ENCODE measurements at regions not wholly inside any gene's neighbourhood (a gene's known extent, or its start where the extent isn't known, plus 50 kb on each side); places are given as distances from the start of the nearest gene placed in this dataset.
"Not testable (repeated sequence)": the region's sequence is repeated elsewhere in the genome, so short reads cannot be mapped to it uniquely, and the experiment has no call there.

DNA sequence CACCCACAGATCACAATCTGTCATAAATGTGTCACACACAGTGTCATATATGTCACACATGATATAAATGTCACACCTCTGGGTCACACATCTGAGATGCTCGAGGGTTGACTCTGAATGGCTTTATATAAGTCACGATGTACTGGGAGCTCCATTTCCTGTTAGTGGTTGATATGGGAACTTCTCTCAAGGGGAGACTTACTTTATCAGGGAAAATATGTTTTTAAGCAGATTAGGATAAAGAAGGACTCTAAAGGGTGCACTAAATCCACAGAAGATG lies 83.9 kb upstream of the MEF2A start:
- DNase-seq (ENCODE audit: low read depth in 3 of 3, low spot score in 2 of 3): no peak

DNA sequence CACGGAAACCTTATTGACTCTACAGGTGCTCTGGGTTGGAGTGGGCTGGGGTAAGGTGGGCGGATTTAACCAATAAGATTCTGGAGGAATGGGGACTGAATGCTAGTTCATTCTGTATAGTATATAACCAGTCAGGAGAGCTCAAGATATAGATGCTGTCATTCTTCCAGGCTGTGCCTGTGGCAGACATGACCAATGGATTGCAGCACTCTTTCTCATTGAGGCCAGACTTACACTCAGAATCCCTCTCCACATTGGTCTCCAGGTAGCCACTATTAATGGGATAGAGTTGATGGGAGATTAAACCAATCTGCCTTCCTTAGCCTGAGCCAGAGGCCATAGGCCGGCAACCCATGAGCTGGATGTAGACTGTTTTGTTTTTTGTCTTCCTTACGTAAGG lies 82.8 kb upstream of the MEF2A start:
- DNase-seq (ENCODE audit: low read depth in 3 of 3, low spot score in 2 of 3): no peak

DNA sequence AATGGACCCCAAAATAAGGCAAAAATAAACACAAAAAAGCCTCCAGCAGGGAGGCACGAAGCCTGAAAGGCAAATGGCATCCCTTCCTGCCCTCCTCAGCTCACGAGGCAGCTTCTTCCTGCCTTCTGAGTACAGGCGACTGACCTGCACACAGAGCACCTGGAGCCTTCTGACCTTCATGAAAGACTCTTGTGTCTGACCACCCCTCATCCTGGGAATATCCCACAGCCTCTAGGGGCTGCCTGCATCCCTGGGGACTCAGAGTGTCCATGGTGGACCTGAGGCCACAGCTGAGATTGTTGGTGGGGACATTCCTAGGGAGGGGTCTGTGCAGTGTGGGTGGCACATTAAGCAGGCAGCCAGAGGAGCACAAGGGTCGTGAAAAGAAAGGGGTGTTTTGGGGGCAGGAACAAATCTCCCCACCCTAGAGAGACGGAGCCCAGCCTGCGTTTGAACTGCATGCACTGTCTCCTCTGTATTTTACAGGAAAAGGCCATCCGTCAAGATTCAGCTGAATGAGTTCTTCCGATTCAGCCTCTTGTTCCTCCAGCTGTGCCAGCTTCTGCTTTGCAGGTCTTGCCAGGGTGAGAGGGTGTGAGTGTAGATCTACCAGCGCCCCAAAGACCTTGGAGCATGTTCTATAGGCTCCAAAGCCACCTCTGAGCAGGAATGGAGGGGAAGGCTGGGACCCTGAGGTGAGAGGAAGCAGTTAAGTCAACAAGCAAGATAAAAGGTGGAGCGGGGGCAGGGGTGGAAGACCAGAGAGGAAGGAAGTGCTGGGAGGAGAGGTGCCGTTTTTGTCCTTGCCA lies 80.4 kb upstream of the MEF2A start:
- no peak for DNase-seq (ENCODE audit: low read depth in 3 of 3, low spot score in 2 of 3)

DNA sequence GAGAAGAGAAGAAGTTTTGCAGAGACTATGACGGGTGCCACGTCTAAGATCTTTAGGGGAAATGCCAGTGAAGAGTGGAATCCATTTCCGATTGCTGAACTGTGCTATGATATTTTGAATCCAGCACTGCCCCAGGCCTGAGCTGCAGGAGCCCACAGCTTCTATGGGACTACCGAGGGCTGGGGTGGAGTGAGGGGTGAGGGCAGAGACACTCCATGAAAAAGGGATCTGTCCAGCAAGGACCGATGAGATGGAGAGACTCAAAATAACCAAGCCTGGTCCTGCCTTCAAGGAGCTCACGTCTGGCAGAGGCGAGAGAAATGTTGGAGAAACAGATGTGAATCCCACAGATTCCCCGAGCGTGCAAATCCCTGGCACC lies 79.8 kb upstream of the MEF2A start:
- DNase-seq (ENCODE audit: low read depth in 3 of 3, low spot score in 2 of 3): no peak

DNA sequence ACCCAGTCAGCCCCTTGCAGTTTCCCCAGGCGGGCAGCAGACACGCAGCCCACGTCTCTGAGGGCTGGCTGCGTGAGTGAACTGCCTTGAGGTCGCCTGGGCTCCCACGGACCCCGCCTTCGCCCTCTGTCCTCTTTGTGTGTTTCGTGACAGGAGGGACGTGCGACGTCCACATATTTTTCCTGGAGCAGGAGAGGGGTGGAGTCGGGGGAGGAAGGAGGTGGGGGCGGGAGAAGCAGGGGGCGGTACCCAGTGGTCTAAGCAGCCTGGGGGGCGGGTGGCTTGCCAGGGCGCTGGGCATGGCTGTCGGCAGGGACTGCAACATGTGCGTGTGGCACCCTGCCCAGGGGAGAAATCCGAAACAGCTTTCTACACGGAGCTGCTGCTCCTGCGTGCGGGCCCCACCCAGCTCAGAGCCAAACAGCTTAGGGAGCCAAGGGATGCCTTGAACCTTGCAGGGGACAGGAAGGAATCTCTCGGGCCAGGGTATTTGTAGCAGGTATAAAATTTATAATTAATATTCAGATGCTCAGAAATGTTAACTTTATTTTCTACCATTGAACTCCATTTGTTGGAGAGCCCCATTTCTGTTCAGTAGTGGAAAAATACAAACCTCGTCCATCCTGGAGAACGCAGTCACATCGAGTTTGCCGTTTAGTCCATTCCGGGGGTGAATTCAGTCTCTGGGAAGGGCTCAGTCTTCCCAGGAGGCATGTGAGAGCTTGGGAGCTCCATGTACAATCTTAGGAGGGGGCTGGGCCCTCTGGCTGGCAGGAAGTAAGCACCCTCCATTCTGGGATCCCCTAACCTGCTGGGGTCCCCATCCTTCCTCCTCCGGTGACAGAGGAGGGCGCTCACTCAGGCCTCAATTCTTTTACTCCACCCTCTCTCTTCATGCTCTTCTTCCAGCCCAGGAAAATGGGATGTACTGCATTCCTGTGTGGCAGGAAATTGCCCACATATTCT lies 79.1 kb upstream of the MEF2A start:
- DNase-seq (ENCODE audit: low read depth in 3 of 3, low spot score in 2 of 3): no peak

GRCh38 chr15:99487337-99487730 lies 78.5 kb upstream of the MEF2A start:
- DNase-seq (ENCODE audit: low read depth in 3 of 3, low spot score in 2 of 3): no peak

DNA sequence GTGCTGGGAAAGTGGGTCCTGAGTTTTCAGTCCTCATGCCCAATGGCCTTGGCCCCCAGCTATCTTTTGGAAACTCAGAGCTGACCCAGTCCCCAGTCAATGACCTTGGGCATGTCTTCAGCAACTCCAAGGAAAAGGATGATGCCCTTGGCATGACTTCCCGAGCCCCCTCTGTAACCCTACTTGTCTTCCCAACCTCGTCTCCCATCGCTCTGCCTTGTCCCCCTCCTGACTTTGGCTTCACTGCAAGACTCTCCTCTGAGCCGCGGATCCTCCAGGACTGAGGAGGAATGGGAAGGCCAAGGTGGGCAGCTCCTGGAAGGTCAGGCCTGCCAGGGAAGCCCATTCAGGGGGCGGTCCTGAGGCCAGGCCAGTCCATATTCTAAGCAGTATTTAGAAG lies 73.5 kb upstream of the MEF2A start:
- DNase-seq (ENCODE audit: low read depth in 3 of 3, low spot score in 2 of 3): no peak

- DNase-seq (ENCODE audit: low read depth in 3 of 3, low spot score in 2 of 3): no peak
Measured at GRCh38 chr15:99492716-99493115, 73.1 kb upstream of the MEF2A start.

DNA sequence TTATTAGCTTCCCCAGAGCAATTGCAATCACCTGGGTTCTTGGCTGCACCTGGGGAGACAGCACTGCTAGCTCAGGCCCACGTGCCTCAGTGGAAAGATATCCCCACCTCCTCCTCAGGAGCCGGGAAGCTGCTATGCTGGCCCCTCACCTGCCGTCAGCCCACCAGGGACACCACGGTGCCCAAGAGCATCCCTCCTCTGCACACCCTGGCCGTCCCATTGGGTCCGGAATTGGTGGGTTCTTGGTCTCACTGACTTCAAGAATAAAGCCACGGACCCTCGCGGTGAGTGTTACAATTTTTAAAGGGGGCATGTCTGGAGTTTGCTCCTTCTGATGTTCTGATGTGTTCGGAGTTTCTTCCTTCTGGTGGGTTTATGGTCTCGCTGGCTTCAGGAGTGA lies 72.3 kb upstream of the MEF2A start:
- DNase-seq (ENCODE audit: low read depth in 3 of 3, low spot score in 2 of 3): no peak

GRCh38 chr15:99494536-99495233 lies 71.1 kb upstream of the MEF2A start:
- DNase-seq (ENCODE audit: low read depth in 3 of 3, low spot score in 2 of 3): not testable (repeated sequence)

GRCh38 chr15:99495430-99496301 lies 70.1 kb upstream of the MEF2A start:
- DNase-seq (ENCODE audit: low read depth in 3 of 3, low spot score in 2 of 3): no peak

DNA sequence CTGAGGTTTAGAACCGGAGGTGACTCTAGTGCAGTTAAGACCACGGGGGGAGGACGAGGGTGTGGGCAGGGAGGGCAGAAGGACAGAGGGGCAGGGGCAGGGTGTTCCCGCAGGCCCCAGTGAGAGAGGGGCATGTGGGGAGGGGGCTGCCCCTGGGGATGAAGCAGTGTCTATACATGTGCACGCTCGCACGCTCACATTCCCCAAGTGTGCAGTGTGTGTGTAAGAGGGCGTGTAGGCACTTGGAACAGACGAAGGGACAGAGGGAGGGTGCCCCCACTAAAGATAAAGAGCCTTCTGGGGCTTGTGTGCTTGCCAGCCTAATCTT lies 69.5 kb upstream of the MEF2A start:
- no peak for DNase-seq (ENCODE audit: low read depth in 3 of 3, low spot score in 2 of 3)

DNA sequence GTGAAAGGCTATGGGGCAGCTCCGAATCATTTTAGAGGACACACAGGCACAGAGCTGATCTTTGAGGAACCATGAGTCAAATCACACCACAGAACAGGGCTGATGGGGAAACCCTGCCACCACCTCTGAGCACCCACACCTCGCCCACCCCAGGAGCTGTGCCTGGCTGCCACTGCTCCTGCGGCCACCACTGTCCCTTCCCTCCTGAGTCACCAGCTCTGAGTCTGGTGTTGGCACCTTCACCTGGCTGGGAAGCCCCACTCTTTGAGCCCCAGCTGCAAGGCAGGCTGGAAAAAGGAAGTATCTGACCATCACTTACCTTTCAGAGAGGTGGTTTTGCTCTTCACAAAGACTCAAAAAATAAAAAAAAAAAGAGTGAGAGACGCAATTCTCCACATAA lies 63.6 kb upstream of the MEF2A start:
- DNase-seq (ENCODE audit: low read depth in 3 of 3, low spot score in 2 of 3): no peak

- no peak for DNase-seq (ENCODE audit: low read depth in 3 of 3, low spot score in 2 of 3)
Measured at GRCh38 chr15:99502661-99503060, 63.1 kb upstream of the MEF2A start.

DNA sequence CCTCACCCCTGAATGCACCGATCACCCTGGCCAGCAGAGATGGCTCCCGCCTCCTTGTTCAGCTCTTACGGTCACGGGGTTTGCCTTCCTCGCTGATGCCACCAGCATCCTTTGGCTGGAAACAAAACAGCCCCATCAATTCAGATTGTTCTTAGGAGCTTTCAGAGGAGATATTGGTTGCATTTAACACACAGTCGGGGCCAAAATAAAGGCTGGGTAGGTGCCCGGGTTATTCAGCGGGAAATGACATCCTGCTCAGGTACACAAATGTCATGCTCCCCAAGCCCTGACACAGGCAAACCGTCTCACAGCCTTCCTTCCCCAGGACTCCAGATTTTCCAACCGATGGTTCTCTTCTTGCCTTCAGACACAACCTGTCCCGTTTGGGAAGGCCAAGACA lies 62.4 kb upstream of the MEF2A start:
- DNase-seq (ENCODE audit: low read depth in 3 of 3, low spot score in 2 of 3): no peak

DNA sequence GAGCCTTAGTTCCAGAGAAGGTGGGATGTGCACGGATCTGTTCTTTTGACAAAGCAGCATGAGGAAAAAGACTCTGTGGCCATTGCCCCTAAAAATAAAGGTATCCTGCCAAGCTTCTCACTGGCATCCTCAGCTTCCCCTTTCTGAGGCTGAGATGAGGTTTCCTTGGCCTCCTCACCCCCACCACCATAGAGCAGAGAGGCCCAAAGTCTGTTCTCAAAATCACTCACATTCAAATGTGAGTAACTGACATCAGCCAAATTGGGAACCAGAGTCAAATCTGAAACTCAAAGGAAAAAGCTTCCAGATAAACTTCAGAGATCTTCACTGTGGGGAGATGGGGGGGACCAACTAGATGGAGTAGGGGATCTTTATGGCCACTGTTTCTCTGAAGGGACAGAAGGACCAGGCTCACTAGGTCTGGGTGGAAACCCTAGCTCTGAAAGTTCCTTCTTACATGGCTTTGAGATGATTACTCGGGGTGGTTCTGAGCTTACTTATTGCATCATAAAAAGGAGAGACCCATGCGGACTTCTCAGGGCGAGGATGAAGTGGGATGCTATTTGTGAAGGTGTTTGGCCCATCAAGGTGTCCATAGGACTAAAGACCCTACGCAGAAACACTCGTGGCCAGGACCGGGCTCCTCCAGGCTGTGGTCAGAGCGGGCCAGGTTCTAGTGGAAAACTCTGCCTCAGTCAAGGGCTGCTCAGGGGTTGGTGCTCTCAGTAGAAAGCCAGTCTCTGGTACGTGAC lies 61.5 kb upstream of the MEF2A start:
- no peak for DNase-seq (ENCODE audit: low read depth in 3 of 3, low spot score in 2 of 3)

GRCh38 chr15:99504823-99505551 lies 60.8 kb upstream of the MEF2A start:
- DNase-seq (ENCODE audit: low read depth in 3 of 3, low spot score in 2 of 3): no peak

- DNase-seq (ENCODE audit: low read depth in 3 of 3, low spot score in 2 of 3): no peak
Measured at GRCh38 chr15:99506399-99506798, 59.4 kb upstream of the MEF2A start.

- no peak for DNase-seq (ENCODE audit: low read depth in 3 of 3, low spot score in 2 of 3)
Measured at GRCh38 chr15:99507016-99507503, 58.7 kb upstream of the MEF2A start.
